Breast epithelium (tissue), 3 donors: ENCODE measurements at regions not wholly inside any gene's neighbourhood (a gene's known extent, or its start where the extent isn't known, plus 50 kb on each side); places are given as distances from the start of the nearest gene placed in this dataset.

Experiments used
- POLR2A ChIP-seq: fragments of 450-650 bp; IDR thresholded peaks from one replicate; pipeline ENCODE4 v1.6.1; 2016; ENCODE audit warnings: antibody characterized with exemption, mild to moderate bottlenecking, moderate library complexity
- POLR2AphosphoS5 ChIP-seq, 3 donors: sonication (generic); formaldehyde crosslinking; IDR thresholded peaks; one replicate each; pipeline ENCODE4 v1.6.1; 2017; ENCODE audit warnings: antibody characterized with exemption in 3 of 3
- TF ChIP-seq, protein P1 (sequence below), 3 donors: fragments of 450-650 bp; IDR thresholded peaks; one replicate each; pipeline ENCODE4 v1.5.1; 2016 to 2017; ENCODE audit warnings: antibody characterized with exemption in 3 of 3, mild to moderate bottlenecking in 3 of 3, moderate library complexity in 3 of 3

- TF ChIP-seq, protein P1, sequence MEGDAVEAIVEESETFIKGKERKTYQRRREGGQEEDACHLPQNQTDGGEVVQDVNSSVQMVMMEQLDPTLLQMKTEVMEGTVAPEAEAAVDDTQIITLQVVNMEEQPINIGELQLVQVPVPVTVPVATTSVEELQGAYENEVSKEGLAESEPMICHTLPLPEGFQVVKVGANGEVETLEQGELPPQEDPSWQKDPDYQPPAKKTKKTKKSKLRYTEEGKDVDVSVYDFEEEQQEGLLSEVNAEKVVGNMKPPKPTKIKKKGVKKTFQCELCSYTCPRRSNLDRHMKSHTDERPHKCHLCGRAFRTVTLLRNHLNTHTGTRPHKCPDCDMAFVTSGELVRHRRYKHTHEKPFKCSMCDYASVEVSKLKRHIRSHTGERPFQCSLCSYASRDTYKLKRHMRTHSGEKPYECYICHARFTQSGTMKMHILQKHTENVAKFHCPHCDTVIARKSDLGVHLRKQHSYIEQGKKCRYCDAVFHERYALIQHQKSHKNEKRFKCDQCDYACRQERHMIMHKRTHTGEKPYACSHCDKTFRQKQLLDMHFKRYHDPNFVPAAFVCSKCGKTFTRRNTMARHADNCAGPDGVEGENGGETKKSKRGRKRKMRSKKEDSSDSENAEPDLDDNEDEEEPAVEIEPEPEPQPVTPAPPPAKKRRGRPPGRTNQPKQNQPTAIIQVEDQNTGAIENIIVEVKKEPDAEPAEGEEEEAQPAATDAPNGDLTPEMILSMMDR (IDR thresholded peaks at IDR 0.05) = no peak
- TF ChIP-seq POLR2A (no peak), POLR2AphosphoS5 (IDR thresholded peaks at IDR 0.05) (no peak)
Measured at GRCh38 chr4:186351668-186352194, 85.7 kb downstream of the F11 start.
